ENCODE measurements at regions not wholly inside any gene's neighbourhood (a gene's known extent, or its start where the extent isn't known, plus 50 kb on each side); places are given as distances from the start of the nearest gene placed in this dataset.

DNA sequence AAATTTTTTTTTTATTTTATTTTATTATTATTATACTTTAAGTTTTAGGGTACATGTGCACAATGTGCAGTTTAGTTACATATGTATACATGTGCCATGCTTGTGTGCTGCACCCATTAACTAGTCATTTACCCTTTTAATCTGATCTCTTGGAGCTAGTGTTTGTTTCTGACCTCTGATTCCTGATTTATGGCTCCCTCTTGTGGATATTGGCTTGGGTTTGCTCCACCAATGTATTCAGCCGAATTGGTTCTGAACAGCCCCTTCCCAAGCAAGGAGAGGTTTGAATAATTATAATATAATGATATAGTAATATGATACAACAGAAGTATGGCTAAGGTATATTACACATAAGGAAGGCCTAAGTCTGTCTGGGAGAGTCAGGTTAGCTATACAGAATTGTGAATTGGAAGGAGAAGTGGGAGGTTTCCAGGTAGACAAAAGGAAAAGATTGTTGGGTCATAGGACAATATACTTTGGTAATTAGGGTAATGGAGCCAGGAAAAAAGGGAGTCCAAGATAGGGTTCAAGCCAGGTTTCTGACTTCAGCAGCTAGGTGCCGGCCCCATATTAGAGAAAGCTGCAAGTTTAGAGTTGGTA, 53.1 kb upstream of the HMCN1 start:
- no peaks in the 10 kb centered on the region for H3K9me3 ChIP-seq (ENCODE audit: low read length)
- H3K27me3 ChIP-seq (ENCODE audit: low read length), result no peaks in the 10 kb centered on the region; the same call in 1 of the 2 replicates
- H3K4me2 ChIP-seq (ENCODE audit: low read depth, low read length, poor library complexity, severe bottlenecking), result no peak overlapping the region
- no peak overlapping the region for H3K9ac ChIP-seq (ENCODE audit: low read length)
- H3K79me2 ChIP-seq (ENCODE audit: low read length), result no peaks in the 10 kb centered on the region
- H3K27ac ChIP-seq (ENCODE audit: low read length), result no peak overlapping the region
- H2AFZ ChIP-seq (ENCODE audit: low read length), result no peak overlapping the region
- peak; percentile 83 for DNase-seq
- no peak overlapping the region for H3K4me3 ChIP-seq (ENCODE audit: low read length)
- H3K36me3 ChIP-seq (ENCODE audit: insufficient read depth, low read length), result no peaks in the 10 kb centered on the region
- peaks cover 7% of the 10 kb centered on the region for H3K4me1 ChIP-seq (ENCODE audit: low read length)
- no peaks in the 10 kb centered on the region for H3K9me2 ChIP-seq (replicated peaks; ENCODE audit: insufficient read depth, low read length)
- no peaks in the 10 kb centered on the region for H4K20me1 ChIP-seq (ENCODE audit: insufficient read depth, low read depth, low read length)

DNA sequence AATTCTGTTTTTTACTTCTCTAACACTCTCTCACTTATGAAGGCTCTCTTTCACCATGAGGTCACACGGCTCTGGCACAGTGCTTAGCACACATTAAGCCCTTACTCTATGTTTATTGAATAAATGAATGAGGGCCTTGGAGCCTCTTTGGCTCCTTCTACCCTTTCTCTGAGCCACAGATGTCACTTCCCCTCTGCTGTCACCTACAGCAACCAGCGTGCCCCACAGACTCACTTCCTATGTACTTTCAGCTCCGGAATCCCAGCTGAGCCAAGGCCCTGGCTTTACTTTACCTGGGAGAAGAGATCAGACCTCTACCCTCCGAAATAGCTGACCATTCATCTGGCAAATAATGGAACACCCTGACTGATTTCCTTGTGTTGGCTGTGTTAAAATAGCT, 53.7 kb upstream of the HMCN1 start:
- H3K4me3 ChIP-seq (ENCODE audit: low read length), result no peak overlapping the region
- no peaks in the 10 kb centered on the region for H4K20me1 ChIP-seq (ENCODE audit: insufficient read depth, low read depth, low read length)
- no peaks in the 10 kb centered on the region for H3K27me3 ChIP-seq (ENCODE audit: low read length)
- H3K4me1 ChIP-seq (ENCODE audit: low read length), result peaks cover 7% of the 10 kb centered on the region
- no peaks in the 10 kb centered on the region for H3K9me2 ChIP-seq (replicated peaks; ENCODE audit: insufficient read depth, low read length)
- DNase-seq, result no peak
- no peaks in the 10 kb centered on the region for H3K36me3 ChIP-seq (ENCODE audit: insufficient read depth, low read length)
- H3K9me3 ChIP-seq (ENCODE audit: low read length), result no peaks in the 10 kb centered on the region
- no peak overlapping the region for H3K4me2 ChIP-seq (ENCODE audit: low read depth, low read length, poor library complexity, severe bottlenecking)
- peak overlapping the region; percentile 37; the same call in 1 of the 2 replicates for H3K9ac ChIP-seq (ENCODE audit: low read length)
- H3K27ac ChIP-seq (ENCODE audit: low read length), result no peak overlapping the region
- H2AFZ ChIP-seq (ENCODE audit: low read length), result peak overlapping the region; percentile 48; the same call in 1 of the 2 replicates
- no peaks in the 10 kb centered on the region for H3K79me2 ChIP-seq (ENCODE audit: low read length)

DNA sequence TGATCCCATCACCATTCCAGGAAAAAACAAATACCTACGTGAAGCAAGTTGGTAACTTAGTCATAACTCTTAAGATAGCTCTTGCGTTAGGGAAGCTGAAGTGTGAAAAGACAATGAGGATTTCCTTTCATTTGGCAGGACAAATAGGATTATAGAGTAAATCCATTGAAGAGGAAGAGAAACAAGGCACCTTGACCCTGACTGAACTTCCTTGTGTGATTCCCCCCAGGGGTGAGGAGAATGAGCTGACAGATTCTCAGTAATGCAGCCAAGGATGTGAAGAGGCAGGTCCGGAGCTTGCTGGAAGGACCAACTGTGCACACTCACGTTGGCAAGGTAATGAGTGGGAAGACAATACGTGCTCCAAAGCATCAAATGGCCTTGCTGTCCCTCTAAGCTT, 55.0 kb upstream of the HMCN1 start:
- Histone ChIP-seq H2AFZ (ENCODE audit: low read length) (no peak overlapping the region), H3K4me3 (ENCODE audit: low read length) (no peak overlapping the region), H3K79me2 (ENCODE audit: low read length) (no peaks in the 10 kb centered on the region), H3K9me3 (ENCODE audit: low read length) (no peaks in the 10 kb centered on the region), H3K27me3 (ENCODE audit: low read length) (no peaks in the 10 kb centered on the region), H3K27ac (ENCODE audit: low read length) (no peak overlapping the region), H3K4me2 (ENCODE audit: low read depth, low read length, poor library complexity, severe bottlenecking) (no peak overlapping the region), H3K9me2 (replicated peaks; ENCODE audit: insufficient read depth, low read length) (no peaks in the 10 kb centered on the region), H3K4me1 (ENCODE audit: low read length) (peaks cover 12% of the 10 kb centered on the region), H3K9ac (ENCODE audit: low read length) (no peak overlapping the region), H4K20me1 (ENCODE audit: insufficient read depth, low read depth, low read length) (no peaks in the 10 kb centered on the region), H3K36me3 (ENCODE audit: insufficient read depth, low read length) (no peaks in the 10 kb centered on the region)
- no peak for DNase-seq

DNA sequence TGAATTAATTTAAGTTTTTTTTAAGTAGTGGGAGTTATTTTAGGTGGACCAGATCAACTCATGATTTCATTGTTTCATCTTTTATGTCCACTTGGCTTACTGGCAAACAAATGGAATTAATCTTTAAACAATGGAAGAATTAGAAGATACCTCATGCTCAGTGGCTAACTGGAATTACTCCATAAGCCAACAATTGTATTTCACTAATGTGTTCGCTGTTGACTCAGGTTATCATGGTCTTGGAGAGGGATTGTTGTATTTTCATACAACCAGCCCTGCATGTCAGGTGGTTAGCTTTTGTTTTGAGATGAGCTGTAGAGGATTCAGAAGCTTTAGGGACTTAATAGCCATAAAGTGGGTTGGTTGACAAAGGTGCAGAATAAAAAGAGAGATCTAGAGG, 57.2 kb upstream of the HMCN1 start:
- Histone ChIP-seq H3K79me2 (ENCODE audit: low read length) (no peaks in the 10 kb centered on the region), H3K9ac (ENCODE audit: low read length) (no peak overlapping the region), H3K27ac (ENCODE audit: low read length) (no peak overlapping the region), H3K9me3 (ENCODE audit: low read length) (no peaks in the 10 kb centered on the region), H3K4me1 (ENCODE audit: low read length) (peaks cover 17% of the 10 kb centered on the region), H4K20me1 (ENCODE audit: insufficient read depth, low read depth, low read length) (no peaks in the 10 kb centered on the region), H2AFZ (ENCODE audit: low read length) (no peak overlapping the region), H3K4me2 (ENCODE audit: low read depth, low read length, poor library complexity, severe bottlenecking) (no peak overlapping the region), H3K4me3 (ENCODE audit: low read length) (no peak overlapping the region), H3K36me3 (ENCODE audit: insufficient read depth, low read length) (no peaks in the 10 kb centered on the region), H3K9me2 (replicated peaks; ENCODE audit: insufficient read depth, low read length) (no peaks in the 10 kb centered on the region), H3K27me3 (ENCODE audit: low read length) (no peaks in the 10 kb centered on the region)
- no peak for DNase-seq

DNA sequence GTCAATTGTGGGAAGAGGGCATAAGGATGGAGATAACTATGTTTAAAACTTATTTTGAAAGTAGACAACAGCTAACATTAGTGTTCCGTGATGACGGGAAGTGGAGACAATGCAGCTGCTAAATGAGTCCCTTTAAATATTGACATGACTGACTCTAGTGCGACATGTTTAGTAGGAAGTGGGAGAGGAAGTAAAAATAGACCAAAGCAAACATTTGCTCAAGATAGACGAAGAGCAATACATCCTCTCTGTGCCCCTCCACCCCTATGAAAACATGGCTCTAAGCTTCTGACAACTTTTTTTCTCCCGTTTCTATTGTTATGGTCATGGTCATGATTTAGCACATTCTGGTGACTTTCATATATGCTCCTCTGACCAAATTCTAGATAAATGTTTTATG, 60.0 kb upstream of the HMCN1 start:
- no peak overlapping the region for H3K27ac ChIP-seq (ENCODE audit: low read length)
- H3K27me3 ChIP-seq (ENCODE audit: low read length), result no peaks in the 10 kb centered on the region
- H3K4me2 ChIP-seq (ENCODE audit: low read depth, low read length, poor library complexity, severe bottlenecking), result peak overlapping the region; percentile 50
- no peak overlapping the region for H3K9ac ChIP-seq (ENCODE audit: low read length)
- H3K9me3 ChIP-seq (ENCODE audit: low read length), result no peaks in the 10 kb centered on the region
- no peaks in the 10 kb centered on the region for H3K9me2 ChIP-seq (replicated peaks; ENCODE audit: insufficient read depth, low read length)
- no peak for DNase-seq
- no peaks in the 10 kb centered on the region for H3K79me2 ChIP-seq (ENCODE audit: low read length)
- peaks cover 19% of the 10 kb centered on the region for H3K4me1 ChIP-seq (ENCODE audit: low read length)
- no peaks in the 10 kb centered on the region for H4K20me1 ChIP-seq (ENCODE audit: insufficient read depth, low read depth, low read length)
- no peak overlapping the region for H3K4me3 ChIP-seq (ENCODE audit: low read length)
- H3K36me3 ChIP-seq (ENCODE audit: insufficient read depth, low read length), result no peaks in the 10 kb centered on the region
- H2AFZ ChIP-seq (ENCODE audit: low read length), result peak overlapping the region; percentile 21; the same call in 1 of the 2 replicates

DNA sequence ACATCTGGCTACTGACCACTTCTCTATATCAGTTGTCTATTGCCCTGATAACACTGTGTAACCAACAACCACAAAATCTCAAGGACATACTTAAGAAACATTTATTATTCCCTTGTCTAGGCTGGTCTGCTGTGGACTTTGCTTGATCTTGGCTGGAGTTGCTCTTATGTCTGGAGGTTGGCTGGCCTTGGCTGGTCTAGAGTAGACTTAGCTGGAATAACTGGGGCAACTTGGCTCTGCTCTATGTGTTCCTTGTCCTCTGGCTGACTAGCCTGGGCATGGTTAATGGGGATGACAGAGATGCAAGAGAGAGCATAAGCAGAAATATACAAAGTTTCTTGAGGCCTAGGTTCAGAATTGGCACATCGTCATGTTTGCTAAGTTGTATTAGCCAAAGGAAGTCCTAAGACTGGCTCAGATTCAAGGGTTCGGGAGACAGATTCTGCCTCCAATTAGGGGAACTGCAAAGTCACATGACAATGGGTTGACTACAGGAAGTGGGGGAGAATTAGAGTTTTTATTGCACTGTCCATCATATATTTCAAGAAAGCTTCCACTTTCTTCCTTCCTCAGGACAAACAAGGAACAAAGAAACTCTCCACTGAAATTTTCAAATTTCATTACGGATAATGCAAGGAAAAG, 61.4 kb upstream of the HMCN1 start:
- H3K79me2 ChIP-seq (ENCODE audit: low read length), result no peaks in the 10 kb centered on the region
- no peaks in the 10 kb centered on the region for H3K27me3 ChIP-seq (ENCODE audit: low read length)
- no peak overlapping the region for H3K9ac ChIP-seq (ENCODE audit: low read length)
- no peak overlapping the region for H3K4me3 ChIP-seq (ENCODE audit: low read length)
- H3K4me2 ChIP-seq (ENCODE audit: low read depth, low read length, poor library complexity, severe bottlenecking), result no peak overlapping the region
- H3K9me2 ChIP-seq (replicated peaks; ENCODE audit: insufficient read depth, low read length), result no peaks in the 10 kb centered on the region
- H3K36me3 ChIP-seq (ENCODE audit: insufficient read depth, low read length), result no peaks in the 10 kb centered on the region
- DNase-seq, result peak; percentile 50
- no peaks in the 10 kb centered on the region for H3K9me3 ChIP-seq (ENCODE audit: low read length)
- H3K27ac ChIP-seq (ENCODE audit: low read length), result no peak overlapping the region
- H2AFZ ChIP-seq (ENCODE audit: low read length), result no peak overlapping the region
- H3K4me1 ChIP-seq (ENCODE audit: low read length), result peaks cover 19% of the 10 kb centered on the region
- no peaks in the 10 kb centered on the region for H4K20me1 ChIP-seq (ENCODE audit: insufficient read depth, low read depth, low read length)

DNA sequence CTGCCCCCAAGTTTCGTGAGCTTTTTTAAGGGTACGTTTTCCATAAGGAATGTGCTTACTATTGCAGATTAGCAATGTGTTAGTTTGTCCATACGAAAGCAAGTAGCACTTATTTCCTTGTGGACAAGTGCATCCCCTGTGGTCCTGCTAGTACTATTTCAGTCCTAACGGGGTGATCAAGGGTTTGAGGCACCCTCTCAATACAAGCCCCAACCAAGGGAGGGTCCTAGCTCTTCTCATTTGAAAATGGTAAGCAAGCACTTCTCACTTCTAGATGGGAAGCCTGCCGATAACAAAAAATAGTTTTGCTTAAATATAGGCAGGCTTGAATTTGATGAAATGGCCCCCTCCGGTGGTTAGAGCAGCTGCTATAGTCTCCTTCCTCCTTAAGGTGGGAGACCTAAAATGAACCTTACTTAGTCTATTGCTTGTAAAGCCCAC, 64.0 kb upstream of the HMCN1 start:
- no peaks in the 10 kb centered on the region for H3K9me2 ChIP-seq (replicated peaks; ENCODE audit: insufficient read depth, low read length)
- no peak overlapping the region for H3K9ac ChIP-seq (ENCODE audit: low read length)
- peak; percentile 82 for DNase-seq
- H3K36me3 ChIP-seq (ENCODE audit: insufficient read depth, low read length), result no peaks in the 10 kb centered on the region
- peak overlapping the region; percentile 29; the same call in 1 of the 2 replicates for H2AFZ ChIP-seq (ENCODE audit: low read length)
- peak overlapping the region; percentile 33 for H3K4me2 ChIP-seq (ENCODE audit: low read depth, low read length, poor library complexity, severe bottlenecking)
- H3K79me2 ChIP-seq (ENCODE audit: low read length), result no peaks in the 10 kb centered on the region
- H3K27ac ChIP-seq (ENCODE audit: low read length), result no peak overlapping the region
- no peaks in the 10 kb centered on the region for H3K9me3 ChIP-seq (ENCODE audit: low read length)
- no peak overlapping the region for H3K4me3 ChIP-seq (ENCODE audit: low read length)
- H4K20me1 ChIP-seq (ENCODE audit: insufficient read depth, low read depth, low read length), result no peaks in the 10 kb centered on the region
- H3K27me3 ChIP-seq (ENCODE audit: low read length), result no peaks in the 10 kb centered on the region
- H3K4me1 ChIP-seq (ENCODE audit: low read length), result peaks cover 28% of the 10 kb centered on the region

DNA sequence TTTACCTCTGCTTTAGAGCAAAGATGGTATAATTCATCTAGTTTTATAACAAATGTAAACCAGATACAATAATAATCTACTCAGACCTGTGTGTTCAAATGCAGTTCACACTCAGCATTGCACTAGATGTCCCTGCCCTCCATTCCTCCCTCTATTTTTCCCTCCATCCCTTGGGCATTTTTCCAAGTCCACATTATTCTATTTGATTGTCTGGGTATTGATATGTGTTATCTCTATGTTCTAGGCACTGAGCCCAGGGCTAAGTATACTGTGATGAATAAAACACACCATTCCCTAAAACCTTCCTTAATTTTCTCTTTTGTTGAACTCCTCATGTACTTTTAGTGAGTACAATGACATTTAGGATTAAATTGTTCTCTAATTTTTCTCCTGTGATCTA, 66.2 kb upstream of the HMCN1 start:
- Histone ChIP-seq H3K9me2 (replicated peaks; ENCODE audit: insufficient read depth, low read length) (no peaks in the 10 kb centered on the region), H3K36me3 (ENCODE audit: insufficient read depth, low read length) (no peaks in the 10 kb centered on the region), H2AFZ (ENCODE audit: low read length) (no peak overlapping the region), H3K9ac (ENCODE audit: low read length) (no peak overlapping the region), H3K79me2 (ENCODE audit: low read length) (no peaks in the 10 kb centered on the region), H3K4me1 (ENCODE audit: low read length) (peaks cover 32% of the 10 kb centered on the region), H3K27ac (ENCODE audit: low read length) (no peak overlapping the region), H4K20me1 (ENCODE audit: insufficient read depth, low read depth, low read length) (no peaks in the 10 kb centered on the region), H3K27me3 (ENCODE audit: low read length) (no peaks in the 10 kb centered on the region), H3K4me3 (ENCODE audit: low read length) (no peak overlapping the region), H3K4me2 (ENCODE audit: low read depth, low read length, poor library complexity, severe bottlenecking) (no peak overlapping the region), H3K9me3 (ENCODE audit: low read length) (no peaks in the 10 kb centered on the region)
- no peak for DNase-seq

Data from Karpas-422 (cell line).